HepG2 (cell line): ENCODE measurements at regions not wholly inside any gene's neighbourhood (a gene's known extent, or its start where the extent isn't known, plus 50 kb on each side); places are given as distances from the start of the nearest gene placed in this dataset.

Experiments used
- ATAC-seq: fragments of 200-7000 bp; cut with Tn5 transposase; 3 replicates; pipeline ENCODE4 v1.9.1; 2020; ENCODE audit warnings: mild to moderate bottlenecking, moderate library complexity
- BruUV-seq: library from RNA; stranded (reverse); fragments of 400-500 nt; replicated peaks from 2 replicates; lab custom pipeline; 2021; lab: Mats Ljungman, UMichigan
- CTCF ChIA-PET: fragments of 300-600 bp; formaldehyde crosslinking; extraction: SDS; loops from one replicate; lab custom pipeline; 2021; ENCODE audit warnings: low total read pairs, inconsistent platforms, low intra/inter-chr PET ratio; lab: Yijun Ruan, JAX
- POLR2A ChIA-PET: fragments of 350-600 bp; sonication (Branson Sonifier 250); formaldehyde crosslinking; loops from one replicate; lab custom pipeline; 2020; ENCODE audit warnings: antibody characterized with exemption, inconsistent platforms; lab: Yijun Ruan, JAX
- DNase-seq: peaks from one replicate; pipeline ENCODE4 v3.0.0-alpha.2; 2015; ENCODE audit warnings: low spot score
- FAIRE-seq: peaks from 3 replicates; lab custom pipeline; 2011; peaks lifted over from hg19 to GRCh38; lab: Jason Lieb, UNC
- H2AFZ ChIP-seq: one replicate; pipeline ENCODE4 v1.6.1; 2011; ENCODE audit warnings: low read length, inconsistent platforms
- H3K27ac ChIP-seq: fragments of 300-600 bp; 3 replicates; pipeline ENCODE4 v1.8.0; 2011; ENCODE audit warnings: mixed run types, mild to moderate bottlenecking, mixed read lengths, low read length, inconsistent platforms; ENCODE audit not compliant: insufficient read depth; ENCODE audit errors: extremely low read length
- H3K27me3 ChIP-seq, 2 experiments: fragments of 200-600 bp in 1 of 2; 2 replicates in 1 of 2; 3 replicates in 1 of 2; pipeline versions ENCODE4 v1.6.0 to v1.8.0; 2011; ENCODE audit warnings: low read length in 2 of 2, mild to moderate bottlenecking in 2 of 2, moderate library complexity in 2 of 2, inconsistent platforms in 1 of 2; ENCODE audit not compliant: insufficient read depth in 2 of 2, control insufficient read depth in 1 of 2
- H3K36me3 ChIP-seq, 2 experiments: fragments of 200-600 bp in 1 of 2; replicated peaks in 1 of 2; 2 replicates in 1 of 2; 3 replicates in 1 of 2; pipeline versions ENCODE4 v1.5.1 to v1.8.0; 2011; ENCODE audit warnings: low read length in 2 of 2, inconsistent platforms in 1 of 2; ENCODE audit not compliant: insufficient read depth in 2 of 2, control insufficient read depth in 1 of 2
- H3K4me1 ChIP-seq: 2 replicates; pipeline ENCODE4 v1.5.1; 2012; ENCODE audit warnings: low read length, inconsistent platforms; ENCODE audit not compliant: insufficient read depth
- H3K4me2 ChIP-seq: 2 replicates; pipeline ENCODE4 v1.6.0; 2011; ENCODE audit warnings: low read depth, low read length, inconsistent platforms
- H3K4me3 ChIP-seq, 3 experiments: fragments of 200-600 bp in 1 of 3; sonication (generic), shearing (Covaris generic) in 1 of 3; replicated peaks in 1 of 3; 2 replicates each; pipeline ENCODE4 v1.5.1; 2011 to 2016; ENCODE audit warnings: low read length in 3 of 3, inconsistent platforms in 2 of 3, low read depth in 2 of 3, mild to moderate bottlenecking in 2 of 3, control low read depth in 1 of 3, mixed read lengths in 1 of 3; ENCODE audit not compliant: insufficient read depth in 1 of 3
- H3K79me2 ChIP-seq: one replicate; pipeline ENCODE4 v1.6.1; 2011; ENCODE audit warnings: low read length, inconsistent platforms; ENCODE audit not compliant: insufficient read depth
- H3K9ac ChIP-seq: 2 replicates; pipeline ENCODE4 v1.6.0; 2011; ENCODE audit warnings: mild to moderate bottlenecking, low read depth, low read length, inconsistent platforms; ENCODE audit not compliant: insufficient read depth
- H3K9me3 ChIP-seq: 2 replicates; pipeline ENCODE4 v1.5.1; 2012; ENCODE audit warnings: mild to moderate bottlenecking, low read length
- H4K20me1 ChIP-seq: 2 replicates; pipeline ENCODE4 v1.6.0; 2011; ENCODE audit warnings: inconsistent platforms, mild to moderate bottlenecking, low read length, moderate library complexity; ENCODE audit not compliant: insufficient read depth
- ATF7-NPFF ChIP-seq: sonication (generic); formaldehyde crosslinking; IDR thresholded peaks from 2 replicates; pipeline ENCODE4 v1.8.1; 2023; ENCODE audit warnings: mild to moderate bottlenecking, low read depth, missing genetic modification reagents, moderate library complexity
- CENPT ChIP-seq: sonication (generic); formaldehyde crosslinking; IDR thresholded peaks from 2 replicates; pipeline ENCODE4 v1.8.0; 2022; ENCODE audit warnings: low read depth, mild to moderate bottlenecking, moderate library complexity, missing genetic modification reagents
- DR1 ChIP-seq: sonication (generic); formaldehyde crosslinking; IDR thresholded peaks from 2 replicates; pipeline ENCODE4 v1.8.0; 2021; ENCODE audit warnings: mild to moderate bottlenecking, missing genetic modification reagents, inconsistent platforms
- KDM5B ChIP-seq: sonication (generic); formaldehyde crosslinking; IDR thresholded peaks from 2 replicates; pipeline ENCODE4 v1.4.0; 2020; ENCODE audit warnings: missing genetic modification reagents, mild to moderate bottlenecking, borderline replicate concordance
- KMT2B ChIP-seq: IDR thresholded peaks from 2 replicates; pipeline ENCODE4 v1.6.1; 2016; ENCODE audit warnings: missing genetic modification reagents, missing compliant biosample characterization
- MED13 ChIP-seq: sonication (generic); formaldehyde crosslinking; IDR thresholded peaks from 2 replicates; pipeline ENCODE4 v1.5.0; 2020; ENCODE audit warnings: missing genetic modification reagents
- MED8 ChIP-seq: sonication (generic); formaldehyde crosslinking; IDR thresholded peaks from 2 replicates; pipeline ENCODE4 v1.8.1; 2023; ENCODE audit warnings: mild to moderate bottlenecking, missing genetic modification reagents; ENCODE audit not compliant: insufficient replicate concordance
- MTA1 ChIP-seq: sonication (generic); formaldehyde crosslinking; IDR thresholded peaks from 2 replicates; pipeline ENCODE4 v1.4.0; 2020; ENCODE audit warnings: missing genetic modification reagents, mild to moderate bottlenecking, borderline replicate concordance
- PHF21A ChIP-seq: sonication (generic); formaldehyde crosslinking; IDR thresholded peaks from 2 replicates; pipeline ENCODE4 v1.5.0; 2020; ENCODE audit warnings: mild to moderate bottlenecking, missing genetic modification reagents
- RARA ChIP-seq: IDR thresholded peaks from 2 replicates; pipeline ENCODE4 v1.6.1; 2016; ENCODE audit warnings: missing genetic modification reagents, missing compliant biosample characterization
- YEATS2 ChIP-seq: sonication (generic); formaldehyde crosslinking; IDR thresholded peaks from 2 replicates; pipeline ENCODE4 v1.4.0; 2020; ENCODE audit warnings: missing genetic modification reagents, borderline replicate concordance
- ZFX ChIP-seq: sonication (generic); formaldehyde crosslinking; IDR thresholded peaks from 2 replicates; pipeline ENCODE4 v1.4.0; 2020; ENCODE audit warnings: mild to moderate bottlenecking, low read depth, missing genetic modification reagents, moderate library complexity
- ZNF10 ChIP-seq: sonication (generic); formaldehyde crosslinking; IDR thresholded peaks from 2 replicates; pipeline ENCODE4 v1.4.0; 2020; ENCODE audit warnings: mild to moderate bottlenecking, low read depth, missing genetic modification reagents, borderline replicate concordance
- ZNF317 ChIP-seq: sonication (generic); formaldehyde crosslinking; IDR thresholded peaks from 2 replicates; pipeline ENCODE4 v1.5.0; 2020; ENCODE audit warnings: mild to moderate bottlenecking, missing genetic modification reagents
- ZNF326 ChIP-seq: sonication (generic); formaldehyde crosslinking; IDR thresholded peaks from 2 replicates; pipeline ENCODE4 v1.4.0; 2020; ENCODE audit warnings: missing genetic modification reagents, borderline replicate concordance
- ZNF556 ChIP-seq: sonication (generic); formaldehyde crosslinking; IDR thresholded peaks from 2 replicates; pipeline ENCODE4 v1.4.0; 2020; ENCODE audit warnings: mild to moderate bottlenecking, missing genetic modification reagents, borderline replicate concordance
- ZNF577 ChIP-seq: sonication (generic); formaldehyde crosslinking; IDR thresholded peaks from 2 replicates; pipeline ENCODE4 v1.4.0; 2020; ENCODE audit warnings: mild to moderate bottlenecking, low read depth, missing genetic modification reagents, borderline replicate concordance
- WGBS: methylation state at CpG from one replicate; pipeline ENCODE4 v1.1.6; 2017; ENCODE audit warnings: low lambda C conversion rate; 5-methylcytosine and 5-hydroxymethylcytosine counted together
- in situ Hi-C: cut with HindIII; loops from 2 replicates; pipeline ENCODE4 v1.10.0; 2017; ENCODE audit warnings: low pct_unique_long_range_greater_than_20kb; ENCODE audit not compliant: extremely low pct_ligation_motif_present
- intact Hi-C: fragments of 100-400 bp; cut with micrococcal nuclease; formaldehyde crosslinking; loops from one replicate; pipeline ENCODE4 v1.10.0; 2022; ENCODE audit not compliant: unreplicated experiment
- TF ChIP-seq, protein P1 (sequence below): sonication (generic); formaldehyde crosslinking; IDR thresholded peaks from 2 replicates; pipeline ENCODE4 v1.4.0; 2020; ENCODE audit warnings: missing genetic modification reagents, mild to moderate bottlenecking, borderline replicate concordance
- TF ChIP-seq, protein P2 (sequence below): sonication (generic); formaldehyde crosslinking; IDR thresholded peaks from 2 replicates; pipeline ENCODE4 v1.9.0; 2021; ENCODE audit warnings: missing genetic modification reagents, mild to moderate bottlenecking, borderline replicate concordance

DNA sequence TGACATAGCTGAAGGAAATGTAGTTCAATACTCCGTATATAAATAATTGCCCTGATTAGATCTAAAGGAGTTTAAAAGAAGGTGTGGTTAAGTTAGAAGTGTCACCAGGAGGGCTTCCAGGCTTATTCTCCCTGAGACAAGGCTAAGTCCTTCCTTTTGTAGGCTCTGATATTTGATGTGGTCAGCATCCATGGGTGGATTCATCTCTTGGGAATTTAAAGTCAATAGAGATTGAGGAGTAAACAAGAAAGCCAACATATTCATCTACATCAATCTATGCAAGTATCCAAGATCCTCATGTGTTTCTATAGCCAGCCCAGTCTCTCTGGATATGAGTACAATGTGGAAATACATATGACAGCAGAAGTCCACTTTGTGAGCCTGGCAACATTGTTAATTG lies 76.8 kb downstream of the KCTD12 start:
- in situ Hi-C loops (no loop called here), intact Hi-C loops (no loop called here)
- Histone ChIP-seq H3K27ac (no peak overlapping the region), H2AFZ (no peak overlapping the region), H4K20me1 (no peaks in the 10 kb centered on the region), H3K36me3 (no peaks in the 10 kb centered on the region), H3K9me3 (no peaks in the 10 kb centered on the region; the same call in 1 of the 2 replicates), H3K4me2 (no peak overlapping the region), H3K4me1 (no peaks in the 10 kb centered on the region), H3K4me3 (no peak overlapping the region), H3K9ac (no peak overlapping the region), H3K79me2 (no peaks in the 10 kb centered on the region), H3K27me3 (no peaks in the 10 kb centered on the region)
- DNase-seq (no peak), ATAC-seq (no peak), FAIRE-seq (no peak)
- no TSS peak for BruUV-seq
- POLR2A ChIA-PET = no interaction called here
- WGBS = 70% methylated on average over 1 of the region's 1 CpG
- CTCF ChIA-PET = no interaction called here
- TF ChIP-seq KMT2B (CRISPR knock-in tag) = no peak
- no peak for TF ChIP-seq CENPT (CRISPR knock-in tag)
- TF ChIP-seq KDM5B (CRISPR knock-in tag) = no peak
- TF ChIP-seq, protein P1, sequence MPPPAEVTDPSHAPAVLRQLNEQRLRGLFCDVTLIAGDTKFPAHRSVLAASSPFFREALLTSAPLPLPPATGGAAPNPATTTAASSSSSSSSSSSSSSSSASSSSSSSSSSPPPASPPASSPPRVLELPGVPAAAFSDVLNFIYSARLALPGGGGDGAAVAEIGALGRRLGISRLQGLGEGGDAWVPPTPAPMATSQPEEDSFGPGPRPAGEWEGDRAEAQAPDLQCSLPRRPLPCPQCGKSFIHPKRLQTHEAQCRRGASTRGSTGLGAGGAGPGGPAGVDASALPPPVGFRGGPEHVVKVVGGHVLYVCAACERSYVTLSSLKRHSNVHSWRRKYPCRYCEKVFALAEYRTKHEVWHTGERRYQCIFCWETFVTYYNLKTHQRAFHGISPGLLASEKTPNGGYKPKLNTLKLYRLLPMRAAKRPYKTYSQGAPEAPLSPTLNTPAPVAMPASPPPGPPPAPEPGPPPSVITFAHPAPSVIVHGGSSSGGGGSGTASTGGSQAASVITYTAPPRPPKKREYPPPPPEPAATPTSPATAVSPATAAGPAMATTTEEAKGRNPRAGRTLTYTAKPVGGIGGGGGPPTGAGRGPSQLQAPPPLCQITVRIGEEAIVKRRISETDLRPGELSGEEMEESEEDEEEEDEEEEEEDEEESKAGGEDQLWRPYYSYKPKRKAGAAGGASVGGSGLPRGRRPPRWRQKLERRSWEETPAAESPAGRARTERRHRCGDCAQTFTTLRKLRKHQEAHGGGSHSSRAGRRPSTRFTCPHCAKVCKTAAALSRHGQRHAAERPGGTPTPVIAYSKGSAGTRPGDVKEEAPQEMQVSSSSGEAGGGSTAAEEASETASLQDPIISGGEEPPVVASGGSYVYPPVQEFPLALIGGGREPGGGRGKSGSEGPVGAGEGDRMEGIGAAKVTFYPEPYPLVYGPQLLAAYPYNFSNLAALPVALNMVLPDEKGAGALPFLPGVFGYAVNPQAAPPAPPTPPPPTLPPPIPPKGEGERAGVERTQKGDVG (CRISPR knock-in tag) = no peak
- no peak for TF ChIP-seq ZNF326
- no peak for TF ChIP-seq MTA1 (CRISPR knock-in tag)
- TF ChIP-seq ZFX = no peak
- no peak for TF ChIP-seq ZNF317 (CRISPR knock-in tag)
- TF ChIP-seq ZNF10 = no peak
- no peak for TF ChIP-seq ATF7-NPFF (CRISPR knock-in tag)
- TF ChIP-seq ZNF556 = no peak
- TF ChIP-seq MED13 (CRISPR knock-in tag) = no peak
- no peak for TF ChIP-seq YEATS2 (CRISPR knock-in tag)
- TF ChIP-seq, protein P2, sequence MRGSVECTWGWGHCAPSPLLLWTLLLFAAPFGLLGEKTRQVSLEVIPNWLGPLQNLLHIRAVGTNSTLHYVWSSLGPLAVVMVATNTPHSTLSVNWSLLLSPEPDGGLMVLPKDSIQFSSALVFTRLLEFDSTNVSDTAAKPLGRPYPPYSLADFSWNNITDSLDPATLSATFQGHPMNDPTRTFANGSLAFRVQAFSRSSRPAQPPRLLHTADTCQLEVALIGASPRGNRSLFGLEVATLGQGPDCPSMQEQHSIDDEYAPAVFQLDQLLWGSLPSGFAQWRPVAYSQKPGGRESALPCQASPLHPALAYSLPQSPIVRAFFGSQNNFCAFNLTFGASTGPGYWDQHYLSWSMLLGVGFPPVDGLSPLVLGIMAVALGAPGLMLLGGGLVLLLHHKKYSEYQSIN (CRISPR knock-in tag) = no peak
- TF ChIP-seq DR1 (CRISPR knock-in tag) = no peak
- no peak for TF ChIP-seq PHF21A (CRISPR knock-in tag)
- TF ChIP-seq MED8 = no peak
- no peak for TF ChIP-seq RARA (CRISPR knock-in tag)
- TF ChIP-seq ZNF577 (CRISPR knock-in tag) = no peak
